K562 (cell line): ENCODE measurements at regions not wholly inside any gene's neighbourhood (a gene's known extent, or its start where the extent isn't known, plus 50 kb on each side); places are given as distances from the start of the nearest gene placed in this dataset.

Experiments
- ATAC-seq: fragments of 200-7000 bp; cut with Tn5 transposase; 3 replicates; pipeline ENCODE4 v1.9.1; 2020; ENCODE audit warnings: moderate library complexity
- BruUV-seq: library from RNA; stranded (reverse); fragments of 400-500 nt; replicated peaks from 2 replicates; lab custom pipeline; 2021; lab: Mats Ljungman, UMichigan
- CTCF ChIA-PET: fragments of 300-600 bp; formaldehyde crosslinking; extraction: SDS; loops from one replicate; lab custom pipeline; 2021; ENCODE audit warnings: low intra/inter-chr PET ratio; lab: Yijun Ruan, JAX
- POLR2A ChIA-PET: fragments of 300-600, 350-650 bp; sonication (Branson Sonifier 250); formaldehyde crosslinking; extraction: SDS; loops from one replicate; lab custom pipeline; 2021; ENCODE audit warnings: antibody characterized with exemption, inconsistent platforms; lab: Yijun Ruan, JAX
- DNase-seq, 4 experiments: peaks; one replicate each; pipeline versions ENCODE4 v3.0.0 to v3.0.0-alpha.2; 2011 to 2018; ENCODE audit warnings: low spot score in 3 of 4, mixed read lengths in 3 of 4; ENCODE audit errors: extremely low read depth in 1 of 4
- FAIRE-seq: peaks from 2 replicates; lab custom pipeline; 2011; peaks lifted over from hg19 to GRCh38; lab: Jason Lieb, UNC
- H2AFZ ChIP-seq: 2 replicates; pipeline ENCODE4 v1.6.0; 2011; ENCODE audit warnings: low read depth, low read length, control low read depth, inconsistent platforms
- H3K27ac ChIP-seq: fragments of 200-600 bp; 3 replicates; pipeline ENCODE4 v1.8.0; 2011; ENCODE audit warnings: low read depth, mild to moderate bottlenecking, control low read depth, inconsistent platforms, low read length, moderate library complexity, mixed read lengths; ENCODE audit errors: extremely low read depth
- H3K27me3 ChIP-seq, 2 experiments: fragments of 300-600 bp in 1 of 2; 2 replicates in 1 of 2; 3 replicates in 1 of 2; pipeline versions ENCODE4 v1.6.0 to v1.8.0; 2011; ENCODE audit warnings: inconsistent platforms in 2 of 2, low read length in 2 of 2, mild to moderate bottlenecking in 1 of 2, mixed read lengths in 1 of 2, moderate library complexity in 1 of 2; ENCODE audit not compliant: control insufficient read depth in 2 of 2, insufficient read depth in 2 of 2
- H3K36me3 ChIP-seq: fragments of 300-600 bp; 3 replicates; pipeline ENCODE4 v1.8.0; 2011; ENCODE audit warnings: mild to moderate bottlenecking, low read length, inconsistent platforms; ENCODE audit not compliant: control insufficient read depth, insufficient read depth
- H3K4me1 ChIP-seq, 2 experiments: fragments of 200-600 bp in 1 of 2; replicated peaks in 1 of 2; 2 replicates in 1 of 2; 3 replicates in 1 of 2; pipeline versions ENCODE4 v1.5.1 to v1.8.0; 2011; ENCODE audit warnings: inconsistent platforms in 2 of 2, low read length in 2 of 2, mild to moderate bottlenecking in 1 of 2, mixed read lengths in 1 of 2, moderate library complexity in 1 of 2; ENCODE audit not compliant: control insufficient read depth in 2 of 2, insufficient read depth in 2 of 2
- H3K4me2 ChIP-seq: 2 replicates; pipeline ENCODE4 v1.6.1; 2011; ENCODE audit warnings: low read length, control low read depth, inconsistent platforms, mixed read lengths; ENCODE audit not compliant: insufficient read depth
- H3K4me3 ChIP-seq: fragments of 200-600 bp; sonication (generic), shearing (Covaris generic); 2 replicates; pipeline ENCODE4 v1.5.1; 2016; ENCODE audit warnings: control low read depth, inconsistent platforms
- H3K79me2 ChIP-seq: fragments of 200-600 bp; 3 replicates; pipeline ENCODE4 v1.8.0; 2011; ENCODE audit warnings: low read length, inconsistent platforms; ENCODE audit not compliant: control insufficient read depth, insufficient read depth
- H3K9ac ChIP-seq, 2 experiments: 2 replicates each; pipeline versions ENCODE4 v1.6.0 to v1.6.1; 2011; ENCODE audit warnings: low read depth in 2 of 2, low read length in 2 of 2, control low read depth in 1 of 2, inconsistent platforms in 1 of 2, mild to moderate bottlenecking in 1 of 2, mixed read lengths in 1 of 2; ENCODE audit not compliant: insufficient read depth in 1 of 2
- H3K9me1 ChIP-seq: one replicate; pipeline ENCODE4 v1.6.0; 2011; ENCODE audit warnings: inconsistent platforms, mild to moderate bottlenecking, low read length, moderate library complexity; ENCODE audit not compliant: control insufficient read depth, insufficient read depth
- H3K9me3 ChIP-seq: replicated peaks from 2 replicates; pipeline ENCODE4 v1.5.1; 2011; ENCODE audit warnings: low read depth, low read length, inconsistent platforms; ENCODE audit not compliant: control insufficient read depth, insufficient read depth
- H4K20me1 ChIP-seq: replicated peaks from 2 replicates; pipeline ENCODE4 v1.6.1; 2011; ENCODE audit warnings: low read length, inconsistent platforms, mixed read lengths; ENCODE audit not compliant: control insufficient read depth, insufficient read depth
- RBM25 ChIP-seq: fragments of 200-400 bp; formaldehyde crosslinking; IDR thresholded peaks from 2 replicates; pipeline ENCODE4 v1.6.1; 2018; ENCODE audit warnings: low read length, low read depth, moderate library complexity; ENCODE audit not compliant: severe bottlenecking
- ZNF407 ChIP-seq: fragments of 450-650 bp; IDR thresholded peaks from 2 replicates; pipeline ENCODE4 v1.6.1; 2016; ENCODE audit warnings: low read depth
- WGBS: fragments of 100-300 bp; shearing (Covaris generic); methylation state at CpG from one replicate; pipeline ENCODE4 v1.1.6; 2016; ENCODE audit warnings: low coverage, mixed read lengths; ENCODE audit not compliant: insufficient coverage; ENCODE audit errors: missing lambda C conversion rate; 5-methylcytosine and 5-hydroxymethylcytosine counted together
- in situ Hi-C: fragments of 300-500 bp; cut with MboI; formaldehyde crosslinking; loops from 4 replicates; pipeline ENCODE4 v1.15.0; 2018; ENCODE audit warnings: inconsistent platforms, mixed read lengths
- intact Hi-C: fragments of 100-400 bp; cut with micrococcal nuclease; formaldehyde crosslinking; loops from 2 replicates; pipeline ENCODE4 v1.14.2; 2022

GRCh38 chr18:1458547-1458946, 553.9 kb downstream of the ADCYAP1 start (continued):
- peak; percentile 29; the same call in 1 of the 2 replicates for TF ChIP-seq ZNF407
- peak; percentile 88 for TF ChIP-seq RBM25

- BruUV-seq = no TSS peak
- FAIRE-seq (no peak), ATAC-seq (peak; percentile 32; the same call in 2 of the 3 replicates), DNase-seq (no peak)
- Histone ChIP-seq H3K27ac (peak overlapping the region; percentile 48; the same call in 1 of the 3 replicates), H3K9ac (no peak overlapping the region), H3K36me3 (no peaks in the 10 kb centered on the region), H3K4me2 (no peak overlapping the region), H4K20me1 (no peaks in the 10 kb centered on the region), H2AFZ (peak overlapping the region; percentile 46), H3K9me3 (no peaks in the 10 kb centered on the region), H3K4me1 (peaks cover 0 to 9% of the 10 kb centered on the region in 2 experiments; a peak in 3 of 5 replicates), H3K9me1 (no peaks in the 10 kb centered on the region), H3K4me3 (no peak overlapping the region), H3K79me2 (no peaks in the 10 kb centered on the region), H3K27me3 (no peaks in the 10 kb centered on the region)
- in situ Hi-C loops = no loop called here
- ChIA-PET POLR2A (no interaction called here), CTCF (no interaction called here)
- 20% methylated on average over 4 of the region's 4 CpGs for WGBS
- intact Hi-C loops = no loop called here
These were observed 559.3 kb downstream of the ADCYAP1 start for GRCh38 chr18:1463981-1464380.
